MM.1S (cell line): ENCODE measurements at regions not wholly inside any gene's neighbourhood (a gene's known extent, or its start where the extent isn't known, plus 50 kb on each side); places are given as distances from the start of the nearest gene placed in this dataset.

Source experiments
- DNase-seq: peaks from one replicate; pipeline ENCODE4 v3.0.0-alpha.2; 2015
- H2AFZ ChIP-seq: fragments of 300-600 bp; sonication (generic); 2 replicates; pipeline ENCODE4 v1.6.0; 2016; ENCODE audit warnings: antibody characterized with exemption, low read length
- H3F3A ChIP-seq: fragments of 300-600 bp; sonication (generic); 2 replicates; pipeline ENCODE4 v1.6.1; 2016; ENCODE audit warnings: mild to moderate bottlenecking, antibody characterized with exemption, low read length, moderate library complexity, mixed read lengths; ENCODE audit not compliant: insufficient read depth
- H3K27ac ChIP-seq: fragments of 300-600 bp; sonication (generic); 2 replicates; pipeline ENCODE4 v1.5.1; 2016; ENCODE audit warnings: mild to moderate bottlenecking, low read length
- H3K27me3 ChIP-seq: fragments of 300-600 bp; sonication (generic); replicated peaks from 2 replicates; pipeline ENCODE4 v1.6.0; 2016; ENCODE audit warnings: low read length; ENCODE audit not compliant: insufficient read depth
- H3K36me3 ChIP-seq: fragments of 300-600 bp; sonication (generic); replicated peaks from 2 replicates; pipeline ENCODE4 v1.6.1; 2016; ENCODE audit warnings: mild to moderate bottlenecking, low read length, mixed read lengths; ENCODE audit not compliant: insufficient read depth
- H3K4me1 ChIP-seq: fragments of 300-600 bp; sonication (generic); 2 replicates; pipeline ENCODE4 v1.6.1; 2016; ENCODE audit warnings: low read length, mixed read lengths
- H3K4me2 ChIP-seq: fragments of 300-600 bp; sonication (generic); 2 replicates; pipeline ENCODE4 v1.6.0; 2016; ENCODE audit warnings: low read depth, low read length
- H3K4me3 ChIP-seq: fragments of 300-600 bp; sonication (generic); 2 replicates; pipeline ENCODE4 v1.5.1; 2016; ENCODE audit warnings: low read length, mixed read lengths
- H3K79me2 ChIP-seq: fragments of 300-600 bp; sonication (generic); 2 replicates; pipeline ENCODE4 v1.6.1; 2016; ENCODE audit warnings: mixed run types, low read length, mixed read lengths
- H3K9ac ChIP-seq: fragments of 300-600 bp; sonication (generic); 2 replicates; pipeline ENCODE4 v1.6.1; 2016; ENCODE audit warnings: low read length, mixed read lengths
- H3K9me2 ChIP-seq: fragments of 300-600 bp; sonication (generic); replicated peaks from 2 replicates; pipeline ENCODE4 v1.6.1; 2016; ENCODE audit warnings: mild to moderate bottlenecking, low read length, mixed read lengths; ENCODE audit not compliant: insufficient read depth
- H3K9me3 ChIP-seq: fragments of 300-600 bp; sonication (generic); replicated peaks from 2 replicates; pipeline ENCODE4 v1.6.1; 2016; ENCODE audit warnings: mild to moderate bottlenecking, low read length, mixed read lengths; ENCODE audit not compliant: insufficient read depth
- H4K20me1 ChIP-seq: fragments of 300-600 bp; sonication (generic); 2 replicates; pipeline ENCODE4 v1.6.1; 2016; ENCODE audit warnings: mild to moderate bottlenecking, low read length, moderate library complexity, mixed read lengths; ENCODE audit not compliant: insufficient read depth
- EZH2 ChIP-seq: fragments of 300-600 bp; sonication (generic); optimal IDR thresholded peaks from 2 replicates; pipeline ENCODE3; 2017; ENCODE audit warnings: low read depth, mild to moderate bottlenecking, antibody characterized with exemption, low read length, mixed read lengths
- EZH2phosphoT487 ChIP-seq: fragments of 300-600 bp; sonication (generic); IDR thresholded peaks from 2 replicates; pipeline ENCODE4 v1.6.1; 2018; ENCODE audit warnings: antibody characterized with exemption, low read length
- TF ChIP-seq, protein P1 (sequence below): fragments of 300-600 bp; sonication (generic); IDR thresholded peaks from 2 replicates; pipeline ENCODE4 v1.5.1; 2016; ENCODE audit warnings: antibody characterized with exemption, low read length, mixed read lengths

DNA sequence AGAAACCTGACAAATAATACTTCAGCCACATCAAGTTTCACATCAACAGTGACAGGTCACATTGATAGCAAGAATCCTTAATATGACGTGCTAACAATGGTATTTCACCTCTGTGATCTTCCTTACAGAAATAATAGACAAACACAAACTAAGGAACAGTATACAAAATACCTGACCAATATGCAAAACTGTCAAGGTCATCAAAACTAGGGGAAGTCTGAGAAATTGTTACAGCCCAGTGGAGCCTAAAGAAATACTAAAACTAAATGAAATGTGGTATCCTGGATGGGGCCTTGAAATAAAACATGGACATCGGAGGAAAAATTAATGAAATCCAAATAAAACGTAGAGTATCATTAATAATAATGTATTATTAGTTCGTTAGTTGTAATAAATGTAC lies 422.0 kb upstream of the ZNF385D start:
- H3K36me3 ChIP-seq, result no peaks in the 10 kb centered on the region
- TF ChIP-seq EZH2 (no peak), EZH2phosphoT487 (no peak)
- TF ChIP-seq, protein P1, sequence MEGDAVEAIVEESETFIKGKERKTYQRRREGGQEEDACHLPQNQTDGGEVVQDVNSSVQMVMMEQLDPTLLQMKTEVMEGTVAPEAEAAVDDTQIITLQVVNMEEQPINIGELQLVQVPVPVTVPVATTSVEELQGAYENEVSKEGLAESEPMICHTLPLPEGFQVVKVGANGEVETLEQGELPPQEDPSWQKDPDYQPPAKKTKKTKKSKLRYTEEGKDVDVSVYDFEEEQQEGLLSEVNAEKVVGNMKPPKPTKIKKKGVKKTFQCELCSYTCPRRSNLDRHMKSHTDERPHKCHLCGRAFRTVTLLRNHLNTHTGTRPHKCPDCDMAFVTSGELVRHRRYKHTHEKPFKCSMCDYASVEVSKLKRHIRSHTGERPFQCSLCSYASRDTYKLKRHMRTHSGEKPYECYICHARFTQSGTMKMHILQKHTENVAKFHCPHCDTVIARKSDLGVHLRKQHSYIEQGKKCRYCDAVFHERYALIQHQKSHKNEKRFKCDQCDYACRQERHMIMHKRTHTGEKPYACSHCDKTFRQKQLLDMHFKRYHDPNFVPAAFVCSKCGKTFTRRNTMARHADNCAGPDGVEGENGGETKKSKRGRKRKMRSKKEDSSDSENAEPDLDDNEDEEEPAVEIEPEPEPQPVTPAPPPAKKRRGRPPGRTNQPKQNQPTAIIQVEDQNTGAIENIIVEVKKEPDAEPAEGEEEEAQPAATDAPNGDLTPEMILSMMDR, result no peak
- H3F3A ChIP-seq, result no peaks in the 10 kb centered on the region
- no peaks in the 10 kb centered on the region for H4K20me1 ChIP-seq
- no peaks in the 10 kb centered on the region for H3K27me3 ChIP-seq
- H3K9ac ChIP-seq, result no peak overlapping the region
- H3K27ac ChIP-seq, result no peak overlapping the region
- no peak for DNase-seq
- H3K79me2 ChIP-seq, result no peaks in the 10 kb centered on the region
- H3K9me2 ChIP-seq, result no peaks in the 10 kb centered on the region
- no peak overlapping the region for H2AFZ ChIP-seq
- no peaks in the 10 kb centered on the region for H3K9me3 ChIP-seq
- no peak overlapping the region for H3K4me2 ChIP-seq
- H3K4me1 ChIP-seq, result no peaks in the 10 kb centered on the region
- no peak overlapping the region for H3K4me3 ChIP-seq

- Histone ChIP-seq H3K9me3 (no peaks in the 10 kb centered on the region), H3F3A (no peaks in the 10 kb centered on the region), H3K9me2 (no peaks in the 10 kb centered on the region), H3K27me3 (no peaks in the 10 kb centered on the region), H3K4me1 (no peaks in the 10 kb centered on the region), H3K9ac (no peak overlapping the region), H3K27ac (no peak overlapping the region), H3K79me2 (no peaks in the 10 kb centered on the region), H4K20me1 (no peaks in the 10 kb centered on the region), H2AFZ (no peak overlapping the region), H3K4me3 (no peak overlapping the region), H3K36me3 (no peaks in the 10 kb centered on the region), H3K4me2 (no peak overlapping the region)
- no peak for DNase-seq
- TF ChIP-seq, protein P1, result no peak
- no peak for TF ChIP-seq EZH2phosphoT487
Measured at GRCh38 chr3:22175947-22176346, 424.9 kb upstream of the ZNF385D start.

DNA sequence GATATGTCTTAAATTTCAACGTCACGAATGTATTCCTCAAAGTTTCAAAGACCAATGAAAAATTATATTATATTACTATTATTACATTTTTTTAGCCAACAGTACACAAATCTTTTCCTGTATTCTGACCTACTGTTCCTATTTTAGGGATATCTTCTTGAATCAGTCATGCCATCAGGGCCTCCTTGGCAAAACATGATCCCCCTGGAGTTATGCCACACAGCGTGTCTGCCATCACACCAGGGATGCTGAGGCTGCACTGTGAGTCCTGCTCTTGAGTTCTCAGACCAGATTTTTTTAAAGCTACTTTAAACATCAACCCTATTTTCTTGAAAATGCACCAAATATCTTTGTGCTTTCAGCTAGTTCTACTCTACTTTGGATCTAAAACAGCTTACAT lies 425.9 kb upstream of the ZNF385D start:
- no peak overlapping the region for H3K27ac ChIP-seq
- no peak for DNase-seq
- H3K36me3 ChIP-seq, result no peaks in the 10 kb centered on the region
- H3K4me2 ChIP-seq, result no peak overlapping the region
- TF ChIP-seq, protein P1, result no peak
- no peak for TF ChIP-seq EZH2phosphoT487
- no peak for TF ChIP-seq EZH2
- H2AFZ ChIP-seq, result no peak overlapping the region
- no peaks in the 10 kb centered on the region for H3K9me2 ChIP-seq
- no peaks in the 10 kb centered on the region for H3K79me2 ChIP-seq
- H4K20me1 ChIP-seq, result no peaks in the 10 kb centered on the region
- no peaks in the 10 kb centered on the region for H3F3A ChIP-seq
- H3K9me3 ChIP-seq, result no peaks in the 10 kb centered on the region
- no peaks in the 10 kb centered on the region for H3K27me3 ChIP-seq
- H3K4me1 ChIP-seq, result no peaks in the 10 kb centered on the region
- no peak overlapping the region for H3K9ac ChIP-seq
- H3K4me3 ChIP-seq, result no peak overlapping the region
